GM18519 (cell line): ENCODE measurements at regions not wholly inside any gene's neighbourhood (a gene's known extent, or its start where the extent isn't known, plus 50 kb on each side); places are given as distances from the start of the nearest gene placed in this dataset.

Experiments used
- ATAC-seq: cut with Tn5 transposase; IDR thresholded peaks from one replicate; pipeline ENCODE4 v1.9.1; 2021; ENCODE audit warnings: mild to moderate bottlenecking, moderate library complexity; ENCODE audit not compliant: unreplicated experiment, low FRiP score

DNA sequence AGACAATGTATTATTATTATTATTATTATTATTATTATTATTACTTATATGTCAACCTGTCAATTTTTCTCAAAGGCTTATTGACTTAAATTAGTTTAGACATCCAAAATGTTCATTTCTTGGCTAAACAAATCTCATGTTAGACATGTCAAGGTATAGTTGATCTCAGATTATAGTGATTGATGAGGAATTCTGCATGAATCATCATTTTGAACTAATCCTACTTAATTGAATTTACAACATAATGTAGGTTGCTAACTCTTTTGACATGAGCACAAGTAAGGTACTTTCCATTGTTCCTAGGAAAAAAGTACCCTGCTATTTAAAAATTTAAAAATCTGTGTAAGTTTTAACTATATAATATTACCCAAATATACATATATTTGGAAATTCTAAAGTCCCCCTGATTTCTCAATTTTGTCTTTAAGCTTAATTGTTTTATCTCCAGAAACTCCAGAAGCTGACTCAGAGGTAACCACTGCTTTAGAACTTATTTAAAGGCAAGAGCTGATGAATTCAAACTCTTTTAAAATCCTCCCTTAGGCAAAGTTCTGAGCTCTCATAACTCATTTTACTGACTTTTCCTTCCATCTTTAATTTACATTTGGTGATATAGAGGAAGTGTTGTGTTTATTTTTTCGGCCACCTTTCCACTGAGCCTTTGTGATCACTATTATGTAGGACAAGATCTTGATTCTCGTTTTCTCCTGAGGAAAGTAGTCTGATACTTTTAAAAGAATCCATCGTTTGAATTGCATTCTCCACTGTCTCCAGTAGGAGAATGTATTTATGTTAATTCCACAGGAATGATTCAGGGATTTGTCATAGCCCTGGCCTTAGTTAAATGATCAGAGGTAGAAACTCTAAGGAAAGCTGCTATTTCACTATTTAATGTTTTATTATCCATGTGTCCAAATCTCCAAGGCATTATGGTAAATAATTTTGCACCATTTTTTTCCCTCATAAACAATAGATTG, 1304.5 kb downstream of the AACS start:
- ATAC-seq, result no peak

DNA sequence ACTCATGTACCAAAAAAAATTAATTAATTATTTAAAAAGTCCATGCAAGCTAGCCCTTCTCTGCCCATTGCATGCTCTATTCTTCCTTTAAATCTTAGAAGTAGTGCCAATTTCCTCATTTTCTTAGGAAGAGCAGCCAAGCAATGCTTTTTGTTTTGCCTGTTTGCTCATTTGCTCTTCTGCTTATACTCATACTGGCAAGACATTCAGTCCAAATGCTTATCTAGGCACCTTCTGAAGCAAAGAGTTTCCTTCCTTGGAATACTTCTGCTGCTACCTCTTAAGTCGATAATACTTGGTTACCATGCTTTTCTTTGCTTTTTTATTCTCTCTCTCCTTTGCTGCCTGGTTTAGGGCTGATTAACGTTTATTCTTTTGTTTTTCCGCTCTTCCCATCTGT, 1318.3 kb downstream of the AACS start:
- ATAC-seq, result no peak

DNA sequence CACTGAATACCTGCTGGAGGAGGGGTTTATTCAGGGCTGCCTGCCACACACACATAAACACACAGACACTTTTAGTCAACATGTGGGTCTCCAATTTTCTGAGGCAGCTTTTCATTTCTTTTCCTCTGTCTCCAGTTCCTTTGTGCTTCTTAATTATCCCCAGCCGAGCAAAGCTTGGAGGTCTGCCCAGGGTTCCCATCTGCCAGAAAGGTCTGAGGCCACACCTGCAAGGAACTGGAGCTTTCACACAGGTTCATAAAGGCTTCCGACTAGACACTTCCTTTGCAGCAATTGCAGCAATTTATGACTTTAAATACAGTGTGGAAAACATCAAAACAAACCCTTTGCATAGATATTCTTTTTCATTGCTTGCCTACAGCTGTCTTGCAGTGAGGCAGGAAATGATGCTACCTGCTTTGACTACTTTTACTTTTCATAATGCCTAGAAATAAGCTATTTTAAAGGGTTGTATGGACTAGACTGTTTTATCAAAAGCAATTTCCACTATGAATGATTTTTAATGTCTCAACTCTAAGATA, 1318.9 kb downstream of the AACS start:
- no peak for ATAC-seq

DNA sequence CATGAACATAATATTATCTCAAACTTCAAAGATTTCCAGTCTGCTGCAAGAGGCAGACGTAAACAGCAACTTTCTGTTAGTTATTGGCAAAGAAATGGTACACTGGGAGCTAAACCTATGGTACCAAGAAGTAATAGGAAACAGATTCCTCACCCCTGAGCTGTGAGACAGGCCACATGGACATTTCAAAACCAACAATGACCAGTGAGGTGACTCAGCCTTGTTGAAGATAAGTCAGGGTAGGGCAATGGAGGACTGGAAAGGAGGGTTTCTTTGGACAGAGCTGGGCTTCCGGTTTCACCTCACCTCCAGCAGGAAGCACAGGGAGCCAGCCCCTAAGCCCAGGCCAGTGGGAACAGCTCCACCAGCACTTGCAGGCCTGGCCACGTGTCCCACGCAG, 1320.5 kb downstream of the AACS start:
- no peak for ATAC-seq

DNA sequence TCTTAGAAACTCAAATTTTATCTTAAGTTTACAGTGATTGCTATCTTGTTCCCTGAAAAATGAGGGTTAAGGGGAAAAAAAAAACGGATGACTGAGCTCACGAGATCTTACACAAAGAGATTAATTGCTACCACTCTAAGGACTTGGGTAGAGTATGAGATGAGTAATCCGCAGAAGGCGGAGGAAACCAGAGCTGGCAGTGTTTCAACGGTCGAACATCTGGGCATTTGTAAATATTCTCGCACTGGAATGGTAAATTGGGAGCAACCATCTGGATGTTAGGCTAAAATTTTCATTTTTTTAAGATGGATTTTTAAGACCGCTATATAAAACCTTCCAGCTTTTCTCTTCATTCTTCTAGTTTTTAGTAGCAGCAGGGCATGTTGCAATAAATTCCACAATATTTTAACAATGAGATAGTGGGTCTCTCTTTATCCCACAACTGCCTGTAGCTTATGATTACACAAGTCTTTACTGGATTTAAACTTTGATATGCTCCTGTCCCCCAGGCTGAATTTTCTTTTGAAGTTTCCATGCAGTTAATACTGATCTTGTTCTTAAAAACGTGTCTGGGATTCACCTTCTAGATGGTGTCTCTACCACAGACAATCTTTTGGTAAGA, 1324.1 kb downstream of the AACS start:
- ATAC-seq, result no peak

DNA sequence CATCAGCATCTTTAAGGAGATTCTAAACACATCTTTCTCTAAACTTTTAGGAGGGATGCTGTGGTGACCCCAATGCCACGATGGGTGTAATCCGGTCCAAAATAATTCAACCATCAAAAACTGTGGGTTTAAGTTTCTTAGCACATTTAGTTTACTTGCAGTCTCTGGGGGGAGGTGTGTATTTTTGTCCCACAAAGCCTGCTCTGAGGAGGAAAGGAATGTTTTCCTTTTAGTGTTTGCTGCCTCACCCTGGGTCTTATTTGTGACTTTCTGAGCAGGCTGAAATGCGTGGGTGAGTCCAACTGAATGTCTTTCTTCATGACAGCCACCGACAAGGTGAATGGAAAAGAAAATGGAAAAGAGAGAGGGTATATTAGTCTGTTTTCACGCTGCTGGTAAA, 1324.7 kb downstream of the AACS start:
- no peak for ATAC-seq

DNA sequence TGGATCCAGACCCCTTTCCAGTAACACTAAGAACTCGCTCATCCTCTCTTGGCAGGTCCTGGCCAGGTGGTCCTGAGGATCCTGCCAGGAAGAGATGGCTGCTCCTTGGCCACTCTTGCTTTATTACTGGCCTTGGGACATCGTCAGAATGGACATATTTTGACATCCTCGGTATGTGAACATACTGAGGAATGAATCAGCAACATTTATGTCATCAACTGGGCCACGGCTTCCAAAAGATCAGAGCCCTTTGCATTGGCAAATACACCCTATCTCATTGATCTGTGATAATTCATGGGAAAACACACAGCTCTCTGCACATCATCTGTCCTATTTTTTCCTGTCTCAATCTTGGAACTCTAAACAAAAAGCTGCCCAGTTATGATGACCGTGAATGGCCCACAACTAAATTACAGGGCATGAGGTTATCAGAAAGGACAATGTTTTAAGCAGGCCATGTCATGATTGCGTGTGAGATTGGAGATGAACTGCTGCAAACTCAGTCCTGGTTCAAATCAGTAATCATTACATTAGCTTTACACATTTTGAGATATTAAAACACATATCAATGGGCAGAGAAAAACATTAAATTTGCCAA, 1325.8 kb downstream of the AACS start:
- ATAC-seq, result no peak

DNA sequence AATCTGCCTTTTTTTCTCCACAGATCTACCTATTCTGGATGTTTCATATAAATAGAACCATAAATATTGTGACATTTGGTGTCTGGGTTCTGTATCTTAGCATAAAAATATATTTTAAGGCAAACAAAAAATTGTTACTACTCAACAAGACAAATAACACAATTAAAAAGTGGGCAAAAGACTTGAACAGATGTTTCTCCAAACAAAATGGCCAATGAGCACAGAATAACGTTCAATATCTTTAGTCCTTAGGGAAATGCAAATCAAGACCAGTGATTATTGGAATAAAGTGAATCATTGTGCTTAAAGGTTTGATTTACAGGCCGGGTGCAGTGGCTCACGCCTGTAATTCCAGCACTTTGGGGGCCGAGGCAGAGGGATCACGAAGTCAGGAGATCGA, 1331.3 kb downstream of the AACS start:
- no peak for ATAC-seq

DNA sequence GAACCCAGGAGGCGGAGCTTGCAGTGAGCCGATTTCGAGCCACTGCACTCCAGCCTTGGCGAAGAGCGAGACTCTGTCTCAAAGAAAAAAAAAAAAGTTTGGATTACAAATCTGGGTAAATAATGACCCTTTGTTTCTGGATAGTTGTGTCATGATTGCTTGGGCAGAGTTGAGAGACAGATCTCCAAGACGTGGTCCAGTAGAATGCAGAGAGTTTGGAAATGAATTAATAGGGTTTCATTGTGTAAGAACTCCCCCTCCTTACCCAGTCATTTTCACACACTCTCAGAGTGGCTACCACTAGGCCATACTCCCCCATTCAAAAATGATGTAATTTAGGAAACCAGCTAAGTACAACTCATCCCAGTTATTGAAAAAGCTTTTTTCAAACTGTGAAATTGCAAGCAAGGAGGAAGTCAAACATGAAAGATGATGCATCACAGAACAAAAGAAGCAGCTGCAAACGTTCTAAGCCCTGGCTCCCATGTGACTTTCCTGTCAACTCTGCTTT, 1331.9 kb downstream of the AACS start:
- no peak for ATAC-seq

DNA sequence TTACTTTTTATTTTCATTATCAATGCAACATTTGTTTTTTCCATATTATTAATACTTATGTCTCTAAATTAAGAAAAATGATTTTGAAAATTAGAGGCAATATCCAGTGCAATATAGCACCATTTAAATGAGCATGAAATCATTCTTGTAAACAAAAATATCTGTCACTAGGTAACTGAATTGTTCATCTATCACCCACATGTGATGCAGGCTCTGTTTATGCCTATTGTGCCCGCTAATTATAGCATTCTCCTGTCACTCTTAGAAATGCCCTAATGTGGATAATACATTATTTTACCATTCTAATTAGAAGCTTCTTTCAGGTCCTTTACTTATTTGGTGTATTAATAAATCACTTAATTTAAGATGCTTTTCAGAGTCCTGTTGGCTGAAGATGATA, 1332.4 kb downstream of the AACS start:
- ATAC-seq, result no peak

DNA sequence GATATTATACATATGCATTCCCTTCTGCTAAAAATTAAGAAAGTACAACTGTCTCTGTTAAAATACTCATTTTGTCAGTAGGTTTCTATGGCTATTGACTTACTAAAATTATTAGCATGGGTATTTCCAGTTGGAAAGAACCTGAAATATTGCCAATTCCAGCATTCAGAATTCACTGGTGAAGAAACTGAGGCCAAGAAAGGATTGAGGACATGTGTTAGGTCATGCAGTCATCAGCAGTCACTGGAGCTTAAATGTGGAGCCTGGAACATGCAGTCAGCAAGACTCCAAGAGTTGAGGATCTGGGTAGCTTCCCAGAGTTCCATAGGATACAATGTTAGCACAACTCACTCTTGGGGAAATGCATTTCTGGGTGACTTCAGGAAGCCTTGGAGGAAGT, 1335.6 kb downstream of the AACS start:
- ATAC-seq, result no peak

DNA sequence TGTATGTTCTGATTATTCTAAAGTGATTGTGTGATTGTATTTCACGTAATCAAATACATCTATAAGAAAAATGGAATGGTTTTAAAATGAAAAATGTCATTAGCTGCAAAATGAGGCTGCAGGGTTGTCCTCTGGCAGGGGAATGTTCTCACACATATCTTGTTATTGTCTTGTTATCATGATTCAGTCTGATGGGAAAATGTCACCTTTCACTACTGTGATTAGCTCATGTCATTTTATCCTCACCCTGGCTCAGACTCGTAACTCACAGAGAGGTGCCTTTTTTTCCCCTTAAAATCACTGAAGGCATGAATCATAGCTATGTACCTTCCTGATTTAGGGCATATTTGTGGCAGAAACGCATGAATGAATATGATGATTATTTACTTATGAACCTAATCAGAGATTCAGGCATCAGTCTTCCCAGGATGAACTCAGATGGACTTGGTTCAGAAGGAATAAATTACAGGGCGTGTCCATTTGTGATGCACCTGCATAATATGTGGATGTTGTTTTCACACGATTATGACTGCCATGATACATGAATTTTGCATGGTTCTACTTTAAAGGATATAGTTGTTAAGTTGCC, 1339.2 kb downstream of the AACS start:
- no peak for ATAC-seq

DNA sequence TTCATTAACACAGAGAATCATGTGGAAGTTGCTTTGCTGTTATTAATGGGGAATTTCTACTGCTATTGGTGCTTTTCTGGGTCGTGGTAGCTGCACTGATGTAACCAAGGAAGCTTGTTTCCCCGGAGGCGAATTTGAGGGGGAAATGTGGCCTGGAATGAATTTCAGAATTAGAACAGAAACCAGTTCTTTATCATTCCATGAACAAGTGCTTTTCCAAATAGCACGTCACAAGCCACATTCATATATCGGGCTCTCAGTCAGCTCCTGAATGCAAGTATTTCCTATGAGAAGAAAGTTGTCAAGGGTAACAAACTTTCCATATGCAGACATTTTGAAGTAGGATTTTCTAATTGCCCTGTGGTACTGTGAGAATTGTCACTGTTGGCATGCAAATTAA, 1353.2 kb downstream of the AACS start:
- no peak for ATAC-seq

DNA sequence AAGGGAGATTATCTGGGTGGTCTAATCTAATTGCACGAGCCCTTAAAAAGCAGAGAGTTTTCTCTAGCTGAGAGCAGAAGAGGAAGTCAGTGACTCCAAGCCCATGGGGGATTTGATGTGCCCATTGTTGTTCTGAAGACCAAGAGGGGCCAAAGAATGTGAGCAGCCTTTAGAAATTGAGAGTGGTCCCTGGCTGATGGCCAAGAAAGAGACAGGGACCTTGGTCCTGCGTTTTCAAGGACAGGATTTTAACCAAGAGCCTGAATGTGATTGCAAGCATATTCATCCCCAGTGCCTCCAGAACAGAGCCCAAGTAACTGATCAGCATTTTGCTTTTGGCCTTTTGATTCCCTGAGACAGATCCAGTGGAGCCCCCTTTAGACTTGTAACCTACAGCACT, 1353.9 kb downstream of the AACS start:
- no peak for ATAC-seq

DNA sequence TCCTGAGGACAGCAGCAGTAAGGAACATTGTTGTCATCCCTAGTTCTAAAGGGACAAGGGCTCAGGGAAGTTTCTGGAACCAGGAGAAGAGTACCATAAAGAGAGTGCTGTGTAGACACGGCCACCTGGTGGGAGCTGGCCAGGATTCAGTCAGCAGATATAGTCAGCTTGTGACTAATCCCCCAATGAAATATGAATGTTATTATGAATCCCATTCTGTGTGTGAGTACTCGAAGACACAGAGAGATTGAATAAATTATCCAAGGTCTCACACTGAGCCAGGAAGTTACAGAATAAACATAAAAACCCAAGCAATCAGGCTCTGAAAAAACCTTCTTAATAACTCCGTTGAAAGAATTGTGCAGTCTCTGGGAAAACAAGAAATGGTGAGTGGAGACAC, 1359.5 kb downstream of the AACS start:
- ATAC-seq, result no peak

DNA sequence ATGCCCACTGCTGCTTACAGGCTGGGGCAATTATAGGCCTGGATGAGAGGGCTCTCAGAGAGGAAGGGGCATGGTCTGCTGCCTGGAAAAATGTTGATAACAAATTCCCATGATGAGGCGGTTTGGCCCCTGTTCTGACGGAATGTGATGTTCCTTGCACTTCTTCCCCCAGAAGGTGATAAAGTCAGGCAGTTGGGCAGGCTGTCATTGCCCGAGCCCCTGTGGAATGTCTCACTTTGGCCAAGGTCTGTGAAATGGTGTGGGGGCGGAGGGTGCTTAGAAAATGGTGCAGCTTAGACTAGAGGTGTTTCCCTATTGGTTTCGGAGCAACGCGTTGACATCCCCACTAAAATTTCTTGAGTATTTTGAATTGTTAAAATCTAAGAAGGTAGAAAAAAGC, 1360.0 kb downstream of the AACS start:
- no peak for ATAC-seq

DNA sequence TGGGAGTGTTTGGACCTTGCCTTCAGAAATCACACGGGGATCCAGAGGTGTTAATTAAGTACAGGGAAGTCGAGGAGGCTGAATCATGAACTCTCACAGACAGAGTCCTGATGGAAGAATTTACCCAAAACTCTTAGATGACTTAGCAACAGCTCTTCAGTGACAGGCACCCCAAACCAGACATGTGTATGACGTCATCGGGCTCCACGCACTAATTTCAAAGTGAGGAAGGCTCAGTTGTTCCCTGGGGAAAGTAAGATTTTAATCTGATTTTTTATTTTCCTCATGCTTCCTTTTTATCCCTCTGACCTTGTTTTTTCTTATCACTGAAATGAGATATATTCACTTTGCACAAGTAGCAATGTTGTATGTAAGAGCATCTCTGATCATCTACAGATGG, 1363.5 kb downstream of the AACS start:
- no peak for ATAC-seq

DNA sequence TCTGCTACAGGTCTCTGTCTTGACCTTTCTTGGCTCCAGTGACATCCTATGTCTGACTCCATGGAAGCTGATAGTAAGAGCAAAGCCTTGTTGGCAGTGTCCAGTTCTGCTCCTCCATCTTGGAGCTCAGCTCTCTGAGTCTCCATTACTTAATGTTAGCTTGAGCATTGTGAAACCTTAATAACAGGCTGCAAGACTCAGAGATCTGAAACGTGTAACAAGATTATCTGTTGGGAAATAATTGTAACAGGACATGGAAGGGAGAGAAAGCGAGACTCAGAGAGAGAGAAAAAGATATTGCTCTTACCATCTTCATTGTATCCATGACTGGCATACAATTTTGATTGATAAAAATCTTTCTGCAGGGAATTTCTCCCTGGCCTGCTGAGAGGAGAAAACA, 1365.7 kb downstream of the AACS start:
- no peak for ATAC-seq

DNA sequence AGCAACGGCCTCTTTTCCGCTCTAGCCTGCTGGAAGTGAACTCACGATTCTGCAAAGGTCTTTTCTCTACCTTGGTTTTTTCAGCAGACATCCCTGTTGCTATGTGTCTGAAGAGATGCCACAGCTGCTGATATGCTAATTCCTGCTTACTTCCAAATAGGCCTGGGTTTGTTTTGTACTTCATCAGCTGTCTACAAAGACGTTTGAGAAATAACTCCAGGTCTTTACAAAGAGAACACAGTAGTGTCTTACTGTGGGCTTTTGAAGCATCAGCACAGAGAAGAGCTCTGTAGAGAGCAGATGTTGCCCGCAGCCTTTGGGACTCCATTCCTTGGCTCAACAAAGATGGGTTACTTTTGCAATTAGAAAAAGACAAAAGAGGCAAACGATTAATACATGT, 1366.5 kb downstream of the AACS start:
- no peak for ATAC-seq

DNA sequence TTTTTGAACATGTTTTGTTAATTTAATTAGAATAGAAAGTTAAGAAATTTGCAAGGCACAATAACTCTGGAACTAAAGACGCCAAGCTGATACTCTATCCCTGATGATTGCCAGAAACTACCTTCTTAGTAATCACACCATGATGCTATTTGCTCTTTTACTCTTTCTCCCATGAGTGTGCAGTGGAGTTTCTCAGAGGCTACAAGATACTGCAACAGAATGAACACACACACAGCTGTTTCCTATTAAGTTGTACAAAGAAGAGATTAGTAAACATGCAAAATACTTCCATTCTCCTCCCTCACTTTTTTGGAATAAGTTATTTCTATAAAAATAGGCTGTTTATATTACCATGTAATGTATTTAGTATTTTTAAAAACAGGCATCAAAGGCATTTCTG, 1367.5 kb downstream of the AACS start:
- ATAC-seq, result no peak
